Type B pancreatic cell (in vitro differentiated cells): ENCODE measurements at regions not wholly inside any gene's neighbourhood (a gene's known extent, or its start where the extent isn't known, plus 50 kb on each side); places are given as distances from the start of the nearest gene placed in this dataset.

ENCODE experiments used
- DNase-seq: peaks from one replicate; pipeline ENCODE4 v3.0.0; 2021; ENCODE audit warnings: mixed read lengths; ENCODE audit not compliant: unreplicated experiment; ENCODE audit errors: extremely low spot score
- H3K27ac Mint-ChIP-seq: 2 replicates; pipeline ENCODE4 v1.8.0; 2021; ENCODE audit warnings: mild to moderate bottlenecking, mixed read lengths
- H3K27me3 Mint-ChIP-seq: 2 replicates; pipeline ENCODE4 v1.8.0; 2021; ENCODE audit warnings: mixed read lengths
- H3K36me3 Mint-ChIP-seq: 2 replicates; pipeline ENCODE4 v1.8.0; 2021; ENCODE audit warnings: mixed read lengths
- H3K4me1 Mint-ChIP-seq: one replicate; pipeline ENCODE4 v1.8.0; 2021; ENCODE audit warnings: mixed read lengths; ENCODE audit not compliant: unreplicated experiment
- H3K4me3 Mint-ChIP-seq: 2 replicates; pipeline ENCODE4 v1.8.0; 2021; ENCODE audit warnings: mild to moderate bottlenecking, mixed read lengths
- H3K9me3 Mint-ChIP-seq: 2 replicates; pipeline ENCODE4 v1.8.0; 2021; ENCODE audit warnings: mixed read lengths
- TF ChIP-seq, protein P1 (sequence below): fragments of 200-600 bp; sonication (generic); conservative IDR thresholded peaks from 2 replicates; pipeline ENCODE4 v1.5.0; 2021; ENCODE audit warnings: antibody characterized with exemption, mild to moderate bottlenecking

DNA sequence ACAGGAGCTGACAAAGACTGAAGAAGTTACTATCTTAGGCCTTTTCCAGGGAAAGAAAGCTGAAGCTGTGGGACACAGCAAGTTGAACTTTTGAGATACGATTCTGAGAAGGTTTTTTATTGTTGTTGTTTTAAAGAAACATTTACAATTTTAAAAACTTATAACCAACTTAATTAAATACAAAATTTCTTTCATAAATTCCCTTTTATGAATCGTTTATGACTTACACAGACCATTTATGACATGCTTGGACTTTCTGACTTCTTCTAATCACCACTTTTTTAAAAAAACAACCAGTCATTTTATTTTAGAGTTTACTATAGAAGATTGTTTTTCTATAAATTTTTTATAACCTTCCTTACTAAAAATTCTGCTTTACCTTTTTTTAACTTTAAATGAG lies 68.7 kb downstream of the DHRS2 start:
- no peaks in the 10 kb centered on the region for H3K4me1 Mint-ChIP-seq
- H3K4me3 Mint-ChIP-seq = no peak overlapping the region
- no peaks in the 10 kb centered on the region for H3K36me3 Mint-ChIP-seq
- H3K27ac Mint-ChIP-seq = no peak overlapping the region
- TF ChIP-seq, protein P1, sequence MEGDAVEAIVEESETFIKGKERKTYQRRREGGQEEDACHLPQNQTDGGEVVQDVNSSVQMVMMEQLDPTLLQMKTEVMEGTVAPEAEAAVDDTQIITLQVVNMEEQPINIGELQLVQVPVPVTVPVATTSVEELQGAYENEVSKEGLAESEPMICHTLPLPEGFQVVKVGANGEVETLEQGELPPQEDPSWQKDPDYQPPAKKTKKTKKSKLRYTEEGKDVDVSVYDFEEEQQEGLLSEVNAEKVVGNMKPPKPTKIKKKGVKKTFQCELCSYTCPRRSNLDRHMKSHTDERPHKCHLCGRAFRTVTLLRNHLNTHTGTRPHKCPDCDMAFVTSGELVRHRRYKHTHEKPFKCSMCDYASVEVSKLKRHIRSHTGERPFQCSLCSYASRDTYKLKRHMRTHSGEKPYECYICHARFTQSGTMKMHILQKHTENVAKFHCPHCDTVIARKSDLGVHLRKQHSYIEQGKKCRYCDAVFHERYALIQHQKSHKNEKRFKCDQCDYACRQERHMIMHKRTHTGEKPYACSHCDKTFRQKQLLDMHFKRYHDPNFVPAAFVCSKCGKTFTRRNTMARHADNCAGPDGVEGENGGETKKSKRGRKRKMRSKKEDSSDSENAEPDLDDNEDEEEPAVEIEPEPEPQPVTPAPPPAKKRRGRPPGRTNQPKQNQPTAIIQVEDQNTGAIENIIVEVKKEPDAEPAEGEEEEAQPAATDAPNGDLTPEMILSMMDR = no peak
- no peak for DNase-seq
- no peaks in the 10 kb centered on the region for H3K27me3 Mint-ChIP-seq
- peaks cover 13% of the 10 kb centered on the region for H3K9me3 Mint-ChIP-seq

DNA sequence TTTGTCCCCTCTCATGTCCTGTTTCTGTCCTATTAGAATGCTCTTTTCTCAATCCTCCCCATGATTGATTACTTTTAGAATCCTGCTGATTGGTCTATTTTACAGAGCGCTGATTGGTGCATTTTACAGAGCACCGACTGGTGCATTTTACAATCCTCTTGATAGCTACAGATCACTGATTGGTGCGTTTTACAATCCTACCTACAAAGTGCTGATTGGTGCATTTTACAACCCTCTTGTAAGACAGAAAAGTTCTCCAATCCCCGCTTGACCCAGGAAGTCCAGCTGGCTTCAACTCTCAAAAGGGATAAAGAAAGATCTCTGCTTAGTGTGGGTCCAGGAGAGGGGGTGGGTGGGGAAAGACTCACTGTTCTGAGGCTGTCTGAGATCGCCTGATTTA lies 71.3 kb downstream of the DHRS2 start:
- TF ChIP-seq, protein P1 = no peak
- Mint-ChIP-seq H3K4me3 (no peak overlapping the region), H3K27me3 (no peaks in the 10 kb centered on the region), H3K27ac (no peak overlapping the region), H3K9me3 (peaks cover 12% of the 10 kb centered on the region), H3K36me3 (no peaks in the 10 kb centered on the region), H3K4me1 (no peaks in the 10 kb centered on the region)
- DNase-seq = no peak

DNA sequence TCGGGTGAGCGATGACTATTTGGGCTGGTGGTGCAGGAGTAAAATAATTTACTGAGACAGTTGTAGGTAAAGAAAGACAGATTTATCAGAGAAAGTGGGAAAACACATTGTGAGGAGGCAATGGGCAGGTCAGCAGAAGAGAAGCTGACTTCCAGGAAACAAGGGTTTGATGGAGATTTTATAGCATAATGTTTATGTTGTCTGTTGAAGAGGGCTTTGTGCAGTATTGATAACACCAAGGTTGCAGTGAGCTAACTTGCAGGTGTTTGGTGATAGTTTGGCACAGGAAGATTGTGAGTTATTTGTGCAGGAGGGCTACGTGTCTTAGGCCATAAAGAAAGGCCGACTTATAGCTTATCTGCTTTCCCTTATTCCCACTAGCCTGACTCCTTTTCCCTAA lies 72.2 kb downstream of the DHRS2 start:
- H3K27ac Mint-ChIP-seq = no peak overlapping the region
- peaks cover 6% of the 10 kb centered on the region for H3K9me3 Mint-ChIP-seq

DNA sequence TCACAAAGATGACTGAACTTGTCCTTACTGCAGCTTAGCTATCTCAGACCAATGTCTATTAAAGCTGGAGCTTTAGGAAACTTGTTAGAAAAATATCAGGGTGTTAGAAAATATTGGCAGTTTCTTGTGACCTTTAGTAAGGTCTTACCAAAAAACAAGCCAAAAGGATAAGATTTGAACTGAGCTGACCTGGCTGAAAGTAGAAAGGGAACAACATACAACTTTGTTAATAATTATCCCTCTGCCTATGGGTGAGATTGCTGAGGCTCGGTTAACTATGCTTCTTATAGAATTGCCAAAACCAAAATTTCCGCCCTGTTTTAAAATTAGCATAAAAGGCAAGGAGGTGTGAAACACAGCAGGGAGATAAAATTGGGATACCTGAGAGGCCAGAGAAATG lies 73.8 kb downstream of the DHRS2 start:
- TF ChIP-seq, protein P1 = no peak
- Mint-ChIP-seq H3K4me1 (no peaks in the 10 kb centered on the region), H3K9me3 (peaks cover 6% of the 10 kb centered on the region), H3K27ac (no peak overlapping the region), H3K4me3 (no peak overlapping the region), H3K27me3 (no peaks in the 10 kb centered on the region), H3K36me3 (no peaks in the 10 kb centered on the region)
- DNase-seq = no peak

More for the DNA sequence above, 72.2 kb downstream of the DHRS2 start:
- no peak for DNase-seq
- TF ChIP-seq, protein P1 = no peak
- H3K4me3 Mint-ChIP-seq = no peak overlapping the region
- no peaks in the 10 kb centered on the region for H3K27me3 Mint-ChIP-seq
- no peaks in the 10 kb centered on the region for H3K4me1 Mint-ChIP-seq
- no peaks in the 10 kb centered on the region for H3K36me3 Mint-ChIP-seq

DNA sequence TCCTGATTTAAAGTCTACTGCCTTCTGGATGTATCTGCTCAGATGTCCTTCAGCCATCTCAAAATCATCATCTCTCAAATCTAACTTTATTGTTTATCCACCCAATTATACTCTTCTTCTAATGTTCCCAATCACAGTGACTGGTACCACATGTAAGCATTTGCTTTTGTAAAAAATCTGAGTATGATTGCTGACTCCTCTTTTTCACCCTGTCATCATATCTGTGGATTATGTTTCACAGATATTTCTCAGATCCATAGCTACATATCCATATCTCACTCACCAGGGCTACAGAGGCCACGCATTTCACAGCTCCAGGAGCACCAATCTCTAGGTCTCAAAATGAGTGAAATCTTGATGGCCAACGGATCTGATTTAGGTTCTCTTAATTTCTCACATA lies 76.1 kb downstream of the DHRS2 start:
- Mint-ChIP-seq H3K27ac (no peak overlapping the region), H3K36me3 (no peaks in the 10 kb centered on the region), H3K27me3 (no peaks in the 10 kb centered on the region), H3K4me1 (no peaks in the 10 kb centered on the region), H3K9me3 (peaks cover 6% of the 10 kb centered on the region), H3K4me3 (no peak overlapping the region)
- TF ChIP-seq, protein P1 = no peak
- no peak for DNase-seq
